Esophagus muscularis mucosa (tissue), 4 donors: ENCODE measurements at regions not wholly inside any gene's neighbourhood (a gene's known extent, or its start where the extent isn't known, plus 50 kb on each side); places are given as distances from the start of the nearest gene placed in this dataset.

Source experiments
- CTCF ChIP-seq, 3 experiments: fragments of 200-600 bp in 2 of 3; fragments of 450-650 bp in 1 of 3; sonication (generic) in 2 of 3; IDR thresholded peaks; one replicate each; pipeline ENCODE4 v1.5.1; 2017 to 2019; ENCODE audit warnings: antibody characterized with exemption in 3 of 3, mild to moderate bottlenecking in 2 of 3, moderate library complexity in 1 of 3
- EP300 ChIP-seq: sonication (generic); formaldehyde crosslinking; IDR thresholded peaks from one replicate; pipeline ENCODE4 v1.6.1; 2017; ENCODE audit warnings: antibody characterized with exemption
- POLR2A ChIP-seq: fragments of 450-650 bp; IDR thresholded peaks from one replicate; pipeline ENCODE4 v1.6.1; 2017; ENCODE audit warnings: antibody characterized with exemption, moderate library complexity, mild to moderate bottlenecking, low read depth
- POLR2AphosphoS5 ChIP-seq, 2 donors: sonication (generic); formaldehyde crosslinking; IDR thresholded peaks; one replicate each; pipeline ENCODE4 v1.6.1; 2017; ENCODE audit warnings: antibody characterized with exemption in 2 of 2

- TF ChIP-seq CTCF (IDR thresholded peaks at IDR 0.05): no peak
- TF ChIP-seq POLR2AphosphoS5 (IDR thresholded peaks at IDR 0.05): no peak
- TF ChIP-seq POLR2A: no peak
- TF ChIP-seq EP300: no peak
Observed at GRCh38 chr2:211162911-211163310, 606.5 kb downstream of the CPS1 start.
